ENCODE measurements at regions not wholly inside any gene's neighbourhood (a gene's known extent, or its start where the extent isn't known, plus 50 kb on each side); places are given as distances from the start of the nearest gene placed in this dataset. TPM values are rescaled to one million over a fixed set of nuclear protein-coding genes. Genes with fewer than 3 reads are reported as not detected.
"Not testable (repeated sequence)": the region's sequence is repeated elsewhere in the genome, so short reads cannot be mapped to it uniquely, and the experiment has no call there.

DNA sequence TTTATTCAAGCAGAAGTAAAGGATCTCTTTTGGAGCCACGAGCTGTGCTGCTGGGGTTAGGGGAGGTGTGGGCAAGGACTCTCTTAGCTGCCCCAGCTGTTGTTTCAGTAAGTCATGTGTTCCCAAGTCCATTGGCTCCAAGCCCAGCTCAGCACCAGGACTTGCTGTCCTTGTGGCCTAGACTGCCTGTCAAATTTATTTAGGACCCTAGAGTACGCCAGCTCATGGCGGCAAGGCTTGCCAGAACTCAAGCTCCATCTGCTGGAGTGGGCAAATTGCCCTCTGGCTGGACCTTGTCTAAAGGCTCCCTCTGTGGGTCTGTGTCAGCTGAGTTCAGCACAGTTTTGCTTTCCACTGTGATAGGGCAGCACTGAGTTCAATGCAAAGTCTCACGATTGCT, 106.6 kb upstream of the POTEB2 start:
- not testable (repeated sequence) for H3K27me3 ChIP-seq (ENCODE audit: control insufficient read depth in 3 of 3, insufficient read depth in 3 of 3, low read length in 2 of 3); H3K9ac ChIP-seq (ENCODE audit: insufficient read depth in 1 of 2, low read length in 2 of 2); H3K36me3 ChIP-seq (ENCODE audit: control insufficient read depth in 4 of 4, insufficient read depth in 4 of 4, low read length in 4 of 4); DNase-seq; H3K9me3 ChIP-seq (ENCODE audit: control insufficient read depth in 4 of 4, insufficient read depth in 3 of 4, low read length in 3 of 4); H3K4me3 ChIP-seq; H3K4me1 ChIP-seq (ENCODE audit: control insufficient read depth in 5 of 5, insufficient read depth in 5 of 5, low read length in 5 of 5); H3K27ac ChIP-seq (ENCODE audit: low read depth in 1 of 2, low read length in 1 of 2); ATAC-seq (ENCODE audit: insufficient read depth, low FRiP score)
- 60 to 63% methylated on average over 3 of the region's 4 CpGs for WGBS, 2 donors

DNA sequence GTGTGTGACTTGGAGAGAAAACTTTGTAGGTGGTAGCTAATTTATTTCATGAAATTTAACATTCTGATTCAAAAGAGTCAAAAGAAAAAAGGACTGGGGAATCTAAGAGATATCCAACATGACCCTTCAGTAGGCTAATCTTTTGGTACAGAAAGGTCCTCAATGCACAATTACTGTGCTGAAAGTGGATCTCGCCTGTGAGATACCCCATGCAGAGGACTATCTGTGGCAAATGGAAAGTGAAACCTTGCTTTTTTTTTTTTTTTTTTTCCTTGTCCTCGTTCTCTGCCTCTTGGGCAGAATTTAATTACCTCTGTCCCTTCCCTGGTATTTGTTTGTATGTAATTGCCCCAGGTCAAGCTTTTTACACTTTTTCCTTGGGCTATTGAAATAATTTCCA, 93.2 kb upstream of the POTEB2 start:
- 27 to 50% methylated on average over 1 of the region's 2 CpGs for WGBS, 2 donors
- H3K9me3 ChIP-seq (ENCODE audit: control insufficient read depth in 4 of 4, insufficient read depth in 3 of 4, low read length in 3 of 4); H3K4me1 ChIP-seq (ENCODE audit: control insufficient read depth in 5 of 5, insufficient read depth in 5 of 5, low read length in 5 of 5); H3K27me3 ChIP-seq (ENCODE audit: control insufficient read depth in 3 of 3, insufficient read depth in 3 of 3, low read length in 2 of 3); DNase-seq; ATAC-seq (ENCODE audit: insufficient read depth, low FRiP score); H3K9ac ChIP-seq (ENCODE audit: insufficient read depth in 1 of 2, low read length in 2 of 2); H3K36me3 ChIP-seq (ENCODE audit: control insufficient read depth in 4 of 4, insufficient read depth in 4 of 4, low read length in 4 of 4); H3K4me3 ChIP-seq; H3K27ac ChIP-seq (ENCODE audit: low read depth in 1 of 2, low read length in 1 of 2): not testable (repeated sequence)

DNA sequence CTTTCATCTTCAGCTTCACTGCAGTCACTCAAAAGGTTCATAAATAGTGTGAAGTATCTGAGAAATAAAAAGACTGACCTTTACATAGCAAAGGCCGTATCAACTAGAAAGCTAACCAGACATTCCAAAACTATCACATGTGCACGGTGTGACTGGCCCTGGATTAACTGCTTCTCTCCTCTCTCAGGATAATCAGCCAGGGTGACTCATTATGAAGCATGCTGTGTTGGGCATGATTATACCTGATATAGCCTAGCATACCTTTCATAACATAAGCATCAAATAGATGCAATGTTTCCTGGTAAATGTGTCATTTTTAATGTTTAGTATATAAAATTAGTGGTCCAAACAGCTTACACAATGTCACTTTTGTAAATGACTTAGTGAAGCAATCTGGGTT, 63.2 kb upstream of the POTEB2 start:
- not testable (repeated sequence) for H3K9ac ChIP-seq (ENCODE audit: insufficient read depth in 1 of 2, low read length in 2 of 2); H3K27me3 ChIP-seq (ENCODE audit: control insufficient read depth in 3 of 3, insufficient read depth in 3 of 3, low read length in 2 of 3); ATAC-seq (ENCODE audit: insufficient read depth, low FRiP score); H3K36me3 ChIP-seq (ENCODE audit: control insufficient read depth in 4 of 4, insufficient read depth in 4 of 4, low read length in 4 of 4); H3K4me3 ChIP-seq; DNase-seq; H3K9me3 ChIP-seq (ENCODE audit: control insufficient read depth in 4 of 4, insufficient read depth in 3 of 4, low read length in 3 of 4); H3K27ac ChIP-seq (ENCODE audit: low read depth in 1 of 2, low read length in 1 of 2); H3K4me1 ChIP-seq (ENCODE audit: control insufficient read depth in 5 of 5, insufficient read depth in 5 of 5, low read length in 5 of 5)
- no CpG with 5 or more reads among the region's 2 CpGs for WGBS, 2 donors

Small RNA genes lying in the stretch of these regions (small RNA-seq; reads per million reads assigned to genes)
- gene IGHD1OR15-1B (ENCODE audit: low replicate concordance) (not detected), gene IGHD2OR15-2B (ENCODE audit: low replicate concordance) (not detected), gene IGHD3OR15-3B (ENCODE audit: low replicate concordance) (not detected), gene IGHD4OR15-4B (ENCODE audit: low replicate concordance) (not detected), gene IGHD5OR15-5B (ENCODE audit: low replicate concordance) (not detected), gene MIR5701-1 (ENCODE audit: low replicate concordance) (not detected), gene RN7SL400P (ENCODE audit: low replicate concordance) (not detected)

Measured in lung (tissue), 10 donors.